B cell (primary cell): ENCODE measurements at regions not wholly inside any gene's neighbourhood (a gene's known extent, or its start where the extent isn't known, plus 50 kb on each side); places are given as distances from the start of the nearest gene placed in this dataset.
A peak's percentile ranks its signal among the peaks of the same experiment; 100 is the strongest.
"Not testable (repeated sequence)": the region's sequence is repeated elsewhere in the genome, so short reads cannot be mapped to it uniquely, and the experiment has no call there.

Experiments used
- ATAC-seq: fragments of 200-7000 bp; cut with Tn5 transposase; one replicate; pipeline ENCODE4 v1.10.0; 2021; ENCODE audit warnings: low read depth, mild to moderate bottlenecking, moderate number of reproducible peaks, moderate library complexity
- CTCF ChIA-PET: fragments of 350-600 bp; sonication (Branson Sonifier 250); formaldehyde crosslinking; loops from one replicate; lab custom pipeline; 2021; ENCODE audit warnings: antibody characterized with exemption, inconsistent platforms; lab: Charles Lee
- POLR2A ChIA-PET: fragments of 350-600 bp; sonication (Branson Sonifier 250); formaldehyde crosslinking; loops from one replicate; lab custom pipeline; 2021; ENCODE audit warnings: antibody characterized with exemption; lab: Charles Lee
- DNase-seq: peaks from one replicate; pipeline ENCODE4 v3.0.0; 2013
- H2AFZ ChIP-seq: 2 replicates; pipeline ENCODE4 v1.6.1; 2012; ENCODE audit warnings: mild to moderate bottlenecking, low read depth, low read length; ENCODE audit not compliant: insufficient read depth, poor library complexity, severe bottlenecking
- H3K27ac ChIP-seq, 2 donors: 1 replicate in 1 of 2; 2 replicates in 1 of 2; pipeline ENCODE4 v1.5.1; 2012 to 2013; ENCODE audit warnings: low read length in 2 of 2, mild to moderate bottlenecking in 2 of 2, moderate library complexity in 1 of 2
- H3K27me3 ChIP-seq, 4 experiments: fragments of 200-600 bp in 1 of 4; sonication (generic) in 1 of 4; replicated peaks in 1 of 4; 1 replicate in 2 of 4; 2 replicates in 2 of 4; pipeline versions ENCODE4 v1.6.1 to v1.7.0; 2013 to 2016; ENCODE audit warnings: low read length in 3 of 4, mild to moderate bottlenecking in 2 of 4, mixed read lengths in 1 of 4, moderate library complexity in 1 of 4; ENCODE audit not compliant: insufficient read depth in 4 of 4, control insufficient read depth in 3 of 4; ENCODE audit errors: control extremely low read depth in 1 of 4
- H3K36me3 ChIP-seq, 2 experiments: replicated peaks in 1 of 2; 1 replicate in 1 of 2; 2 replicates in 1 of 2; pipeline versions ENCODE4 v1.6.1 to v1.7.1; 2013; ENCODE audit warnings: low read length in 1 of 2; ENCODE audit not compliant: insufficient read depth in 2 of 2, control insufficient read depth in 1 of 2; ENCODE audit errors: control extremely low read depth in 1 of 2, extremely low read depth in 1 of 2
- H3K4me1 ChIP-seq, 2 donors: fragments of 200-600 bp in 1 of 2; sonication (generic) in 1 of 2; 1 replicate in 1 of 2; 2 replicates in 1 of 2; pipeline versions ENCODE4 v1.5.1 to v1.6.1; 2013 to 2017; ENCODE audit warnings: low read length in 2 of 2; ENCODE audit not compliant: control insufficient read depth in 2 of 2, insufficient read depth in 2 of 2
- H3K4me2 ChIP-seq: replicated peaks from 2 replicates; pipeline ENCODE3; 2012; ENCODE audit warnings: mild to moderate bottlenecking, low read depth, low read length; ENCODE audit not compliant: poor library complexity, severe bottlenecking
- H3K4me3 ChIP-seq, 5 experiments: fragments of 200-600 bp in 1 of 5; sonication (generic) in 1 of 5; 1 replicate in 3 of 5; 2 replicates in 2 of 5; pipeline versions ENCODE4 v1.5.1 to v1.7.0; 2011 to 2016; ENCODE audit warnings: low read length in 4 of 5, mild to moderate bottlenecking in 4 of 5, low read depth in 2 of 5, control low read depth in 1 of 5, moderate library complexity in 1 of 5; ENCODE audit not compliant: insufficient read depth in 1 of 5; ENCODE audit errors: control extremely low read depth in 1 of 5, extremely low read depth in 1 of 5
- H3K79me2 ChIP-seq: fragments of 200-600 bp; sonication (generic); one replicate; pipeline ENCODE4 v1.6.0; 2016; ENCODE audit warnings: low read length; ENCODE audit not compliant: control insufficient read depth, insufficient read depth
- H3K9ac ChIP-seq: fragments of 200-600 bp; sonication (generic); 2 replicates; pipeline ENCODE4 v1.6.1; 2017; ENCODE audit warnings: mild to moderate bottlenecking, low read length, moderate library complexity
- H3K9me3 ChIP-seq, 3 donors: one replicate each; pipeline versions ENCODE4 v1.6.1 to v1.7.1; 2013; ENCODE audit warnings: low read length in 2 of 3; ENCODE audit not compliant: control insufficient read depth in 2 of 3, insufficient read depth in 1 of 3; ENCODE audit errors: control extremely low read depth in 1 of 3
- H4K20me1 ChIP-seq: 2 replicates; pipeline ENCODE4 v1.6.0; 2012; ENCODE audit warnings: mild to moderate bottlenecking, low read length; ENCODE audit not compliant: insufficient read depth, control insufficient read depth, poor library complexity, severe bottlenecking
- H3K27ac Mint-ChIP-seq: one replicate; pipeline ENCODE4 v1.8.0; 2021; ENCODE audit warnings: mixed read lengths
- H3K27me3 Mint-ChIP-seq: one replicate; pipeline ENCODE4 v1.8.0; 2021; ENCODE audit warnings: mixed read lengths
- H3K4me1 Mint-ChIP-seq: one replicate; pipeline ENCODE4 v1.8.0; 2021; ENCODE audit warnings: mixed read lengths
- H3K4me3 Mint-ChIP-seq: one replicate; pipeline ENCODE4 v1.8.0; 2021; ENCODE audit warnings: mixed read lengths
- H3K9me3 Mint-ChIP-seq: one replicate; pipeline ENCODE4 v1.8.0; 2022; ENCODE audit warnings: mixed read lengths; ENCODE audit not compliant: insufficient read depth
- WGBS: methylation state at CpG from one replicate; pipeline ENCODE4 v1.1.5; 2013; ENCODE audit warnings: missing lambda C conversion rate; ENCODE audit not compliant: insufficient coverage; 5-methylcytosine and 5-hydroxymethylcytosine counted together
- intact Hi-C: fragments of 100-400 bp; cut with micrococcal nuclease; formaldehyde crosslinking; loops from one replicate; pipeline ENCODE4 v1.10.0; 2022

DNA sequence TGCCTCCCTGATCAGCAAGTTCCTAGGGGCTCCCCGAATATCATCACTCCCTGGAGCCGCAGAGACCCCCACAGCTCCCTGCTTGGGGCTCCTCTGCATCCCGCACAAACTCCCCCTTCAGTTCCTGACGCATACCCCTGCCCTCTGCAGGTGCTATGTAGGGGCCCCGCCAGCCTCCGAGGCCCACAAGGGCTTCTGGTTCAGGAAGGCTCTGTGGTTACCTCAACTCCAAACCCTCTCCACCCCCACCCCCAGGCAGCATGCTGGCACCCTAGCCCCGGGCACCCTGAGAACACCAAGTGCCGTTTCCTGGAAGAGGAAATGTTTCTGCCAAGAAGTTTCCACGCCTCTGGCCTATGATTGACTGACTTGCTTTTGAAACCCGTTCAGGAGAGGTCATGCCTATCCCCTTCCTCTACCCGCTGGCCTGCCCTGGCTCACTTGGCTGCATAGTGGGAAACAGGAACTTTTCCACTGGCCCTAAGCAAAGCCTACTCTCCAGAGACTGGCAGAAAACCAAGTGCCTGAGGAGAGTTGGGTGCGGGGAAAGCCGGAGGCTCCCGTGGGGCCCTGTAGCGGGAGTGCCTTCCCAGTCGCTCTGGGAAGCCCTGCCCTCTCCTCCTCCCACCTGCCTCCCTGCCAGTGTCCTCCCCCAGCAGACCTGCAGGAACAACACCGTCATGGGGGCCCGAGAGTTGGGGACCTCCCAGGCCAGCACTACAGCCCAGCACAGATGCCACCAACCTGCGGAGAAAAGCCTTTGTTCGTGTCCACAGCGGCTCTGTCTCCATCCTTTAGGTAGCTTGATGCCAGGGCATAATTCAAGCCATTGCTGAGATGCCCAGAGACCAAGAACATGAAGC is 4084.2 kb upstream of the TPTE start:
- H3K9me3 ChIP-seq, H3K9ac ChIP-seq, DNase-seq, ATAC-seq, H3K4me1 Mint-ChIP-seq, H3K27me3 Mint-ChIP-seq, intact Hi-C loops, CTCF ChIA-PET, H2AFZ ChIP-seq, H3K4me1 ChIP-seq, H3K27ac ChIP-seq, H3K4me3 ChIP-seq, H3K9me3 Mint-ChIP-seq, H3K27ac Mint-ChIP-seq, POLR2A ChIA-PET, H3K4me3 Mint-ChIP-seq, H3K36me3 ChIP-seq, H3K79me2 ChIP-seq, H3K27me3 ChIP-seq, H4K20me1 ChIP-seq, H3K4me2 ChIP-seq: not testable (repeated sequence)
- no CpG with 5 or more reads among the region's 21 CpGs for WGBS

DNA sequence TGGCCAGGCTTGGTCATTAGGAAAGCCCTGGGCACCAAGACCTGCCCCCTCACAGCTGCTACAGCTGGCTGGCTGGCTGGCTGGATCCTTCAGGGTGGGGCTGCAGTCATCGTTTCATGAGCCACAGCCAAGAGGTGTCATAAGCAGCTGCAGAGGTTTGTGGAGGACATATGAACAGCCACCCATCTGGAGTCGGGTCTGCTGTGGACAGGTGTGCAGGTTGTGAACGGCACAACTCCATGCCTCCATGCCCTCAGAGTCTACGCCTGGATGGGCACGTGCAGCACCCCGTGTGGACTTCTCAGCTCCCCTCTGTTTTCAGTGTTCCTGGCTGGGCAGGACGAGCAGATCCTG is 4083.6 kb upstream of the TPTE start:
- CTCF ChIA-PET, H3K4me1 ChIP-seq, H3K79me2 ChIP-seq, H3K4me2 ChIP-seq, H3K4me3 ChIP-seq, intact Hi-C loops, H3K4me3 Mint-ChIP-seq, H3K27me3 Mint-ChIP-seq, H3K27ac ChIP-seq, H3K27me3 ChIP-seq, H2AFZ ChIP-seq, H3K27ac Mint-ChIP-seq, H4K20me1 ChIP-seq, H3K9ac ChIP-seq, H3K4me1 Mint-ChIP-seq, H3K9me3 Mint-ChIP-seq, H3K36me3 ChIP-seq, H3K9me3 ChIP-seq, POLR2A ChIA-PET: not testable (repeated sequence)
- no CpG with 5 or more reads among the region's 7 CpGs for WGBS
- ATAC-seq = peak; percentile 73
- peak; percentile 7 for DNase-seq

DNA sequence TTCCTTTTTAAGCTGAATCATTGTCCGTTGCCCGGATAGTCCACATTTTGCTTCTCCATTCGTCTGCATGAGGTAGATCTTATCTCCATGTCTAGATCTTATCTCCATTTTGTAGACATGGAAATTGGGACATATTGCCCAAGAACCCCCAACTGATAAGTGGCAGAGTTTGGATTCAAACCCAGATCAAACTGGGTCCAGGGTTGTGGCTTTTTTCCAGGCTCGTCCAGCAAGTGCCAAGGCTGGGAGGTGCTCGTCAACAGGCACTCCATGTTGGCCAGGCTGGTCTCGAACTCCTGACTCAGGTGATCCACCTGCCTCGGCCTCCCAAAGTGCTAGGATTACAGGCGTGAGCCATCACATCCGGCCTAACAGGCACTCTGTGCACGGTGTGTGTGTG is 4082.3 kb upstream of the TPTE start:
- H4K20me1 ChIP-seq, ATAC-seq, H3K4me3 ChIP-seq, H3K27ac Mint-ChIP-seq, H3K4me3 Mint-ChIP-seq, H3K4me1 ChIP-seq, H3K27ac ChIP-seq, H3K9ac ChIP-seq, intact Hi-C loops, H3K79me2 ChIP-seq, H3K27me3 Mint-ChIP-seq, CTCF ChIA-PET, H3K27me3 ChIP-seq, H3K9me3 Mint-ChIP-seq, POLR2A ChIA-PET, H3K4me1 Mint-ChIP-seq, H3K9me3 ChIP-seq, H3K36me3 ChIP-seq, H3K4me2 ChIP-seq, DNase-seq, H2AFZ ChIP-seq: not testable (repeated sequence)
- no CpG with 5 or more reads among the region's 10 CpGs for WGBS

DNA sequence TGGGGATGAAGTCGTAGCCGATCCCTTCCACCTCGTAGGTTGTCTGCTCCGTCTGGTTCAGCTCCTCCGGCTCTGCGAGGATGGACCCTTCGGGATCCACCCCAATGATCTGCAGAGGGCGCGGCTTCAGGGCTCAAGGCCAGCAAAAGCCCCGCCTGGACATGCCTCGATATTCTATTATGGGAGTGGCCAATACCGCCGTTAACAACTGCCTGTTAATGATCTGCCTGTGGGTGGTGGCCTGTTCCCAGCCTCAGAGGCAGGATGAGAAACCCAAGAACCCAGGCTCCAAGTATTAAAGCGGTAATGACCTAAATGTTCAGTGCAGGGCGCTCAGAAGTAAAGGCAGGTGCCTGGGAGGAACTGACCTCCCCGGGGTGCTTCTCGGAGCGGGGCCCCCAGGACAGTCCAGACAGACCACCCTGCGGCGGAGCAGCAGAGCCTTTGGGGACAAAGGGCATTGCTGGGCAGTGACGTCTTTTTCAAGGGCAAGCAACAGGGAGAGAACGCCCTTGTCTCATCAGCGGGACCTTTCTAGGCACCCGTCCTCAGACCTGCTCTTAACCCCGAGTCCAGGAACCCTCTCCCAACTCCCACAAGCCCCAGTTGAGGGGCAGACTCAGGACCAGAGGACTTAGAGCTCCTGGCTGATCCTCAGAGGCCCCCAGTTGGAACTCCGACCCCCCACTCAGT is 4066.6 kb upstream of the TPTE start:
- H3K4me1 Mint-ChIP-seq, H3K4me3 Mint-ChIP-seq, H3K9ac ChIP-seq, H3K9me3 ChIP-seq, H3K9me3 Mint-ChIP-seq, H3K27me3 Mint-ChIP-seq, ATAC-seq, H3K4me3 ChIP-seq, H3K27me3 ChIP-seq, DNase-seq, CTCF ChIA-PET, H3K4me2 ChIP-seq, intact Hi-C loops, H3K27ac Mint-ChIP-seq, H3K27ac ChIP-seq, H3K4me1 ChIP-seq, POLR2A ChIA-PET, H3K79me2 ChIP-seq, H3K36me3 ChIP-seq, H2AFZ ChIP-seq, H4K20me1 ChIP-seq: not testable (repeated sequence)
- no CpG with 5 or more reads among the region's 26 CpGs for WGBS
